H1 (cell line): ENCODE measurements at regions not wholly inside any gene's neighbourhood (a gene's known extent, or its start where the extent isn't known, plus 50 kb on each side); places are given as distances from the start of the nearest gene placed in this dataset.

Experiments
- CTCF ChIA-PET: fragments of 300-600 bp; sonication (Branson Sonifier 250); formaldehyde crosslinking; loops from one replicate; lab custom pipeline; 2021; ENCODE audit not compliant: partially characterized antibody; lab: Charles Lee
- POLR2A ChIA-PET: fragments of 300-600 bp; sonication (Branson Sonifier 250); formaldehyde crosslinking; loops from one replicate; lab custom pipeline; 2021; ENCODE audit warnings: inconsistent platforms; ENCODE audit not compliant: partially characterized antibody; lab: Charles Lee
- DNase-seq, 2 experiments: peaks; one replicate each; pipeline versions ENCODE4 v3.0.0 to v3.0.0-alpha.2; 2010 to 2022; ENCODE audit warnings: low spot score in 2 of 2, low read depth in 1 of 2, mixed read lengths in 1 of 2
- FAIRE-seq: peaks from 2 replicates; lab custom pipeline; 2011; peaks lifted over from hg19 to GRCh38; lab: Jason Lieb, UNC
- H2AFZ ChIP-seq: 2 replicates; pipeline ENCODE4 v1.8.1; 2012; ENCODE audit warnings: low read length, inconsistent platforms
- H2AK5ac ChIP-seq: 2 replicates; pipeline ENCODE4 v1.6.1; 2013; ENCODE audit warnings: low read depth, low read length
- H2BK120ac ChIP-seq: replicated peaks from 2 replicates; pipeline ENCODE3; 2013; ENCODE audit warnings: low read depth, low read length, inconsistent platforms
- H2BK12ac ChIP-seq: 2 replicates; pipeline ENCODE4 v1.6.1; 2013; ENCODE audit warnings: low read depth, low read length
- H2BK15ac ChIP-seq: 2 replicates; pipeline ENCODE4 v1.6.1; 2013; ENCODE audit warnings: low read length
- H2BK20ac ChIP-seq: 2 replicates; pipeline ENCODE4 v1.6.1; 2013; ENCODE audit warnings: low read length
- H2BK5ac ChIP-seq: 2 replicates; pipeline ENCODE4 v1.6.1; 2013; ENCODE audit warnings: low read depth, low read length
- H3K14ac ChIP-seq: 2 replicates; pipeline ENCODE4 v1.6.1; 2013; ENCODE audit warnings: inconsistent platforms; ENCODE audit not compliant: insufficient read length
- H3K18ac ChIP-seq: 2 replicates; pipeline ENCODE4 v1.6.1; 2013; ENCODE audit warnings: low read length; ENCODE audit errors: extremely low read depth
- H3K23ac ChIP-seq: 2 replicates; pipeline ENCODE4 v1.6.1; 2013; ENCODE audit warnings: inconsistent platforms; ENCODE audit not compliant: insufficient read length
- H3K23me2 ChIP-seq: 2 replicates; pipeline ENCODE4 v1.6.1; 2013; ENCODE audit warnings: low read depth, low read length
- H3K27ac ChIP-seq: 2 replicates; pipeline ENCODE4 v1.6.1; 2011; ENCODE audit warnings: low read depth, low read length, inconsistent platforms
- H3K27me3 ChIP-seq, 4 experiments: replicated peaks in 1 of 4; 1 replicate in 1 of 4; 2 replicates in 3 of 4; pipeline versions ENCODE4 v1.6.1 to v1.8.1; 2011 to 2013; ENCODE audit warnings: low read length in 3 of 4, mild to moderate bottlenecking in 3 of 4, inconsistent platforms in 2 of 4, mixed read lengths in 2 of 4, moderate library complexity in 1 of 4; ENCODE audit not compliant: control insufficient read depth in 3 of 4, insufficient read depth in 3 of 4; ENCODE audit errors: extremely low read depth in 1 of 4
- H3K36me3 ChIP-seq, 4 experiments: 2 replicates each; pipeline versions ENCODE4 v1.6.1 to v1.8.1; 2011 to 2013; ENCODE audit warnings: mild to moderate bottlenecking in 4 of 4, low read length in 3 of 4, moderate library complexity in 2 of 4, control low read depth in 1 of 4, inconsistent platforms in 1 of 4; ENCODE audit not compliant: insufficient read depth in 4 of 4, control insufficient read depth in 2 of 4
- H3K4ac ChIP-seq: replicated peaks from 2 replicates; pipeline ENCODE3; 2013; ENCODE audit warnings: low read length, low read depth, mixed read lengths, inconsistent platforms; ENCODE audit not compliant: insufficient read length
- H3K4me1 ChIP-seq, 4 experiments: replicated peaks in 1 of 4; 1 replicate in 1 of 4; 2 replicates in 3 of 4; pipeline versions ENCODE4 v1.6.1 to v1.8.1; 2011 to 2013; ENCODE audit warnings: low read length in 3 of 4, inconsistent platforms in 2 of 4, mixed read lengths in 1 of 4; ENCODE audit not compliant: insufficient read depth in 4 of 4, control insufficient read depth in 3 of 4
- H3K4me2 ChIP-seq, 2 experiments: 2 replicates each; pipeline versions ENCODE4 v1.6.1 to v1.8.1; 2011 to 2013; ENCODE audit warnings: low read depth in 2 of 2, low read length in 2 of 2, control low read depth in 1 of 2, inconsistent platforms in 1 of 2, mild to moderate bottlenecking in 1 of 2; ENCODE audit not compliant: insufficient read depth in 1 of 2
- H3K4me3 ChIP-seq, 4 experiments: fragments of 200-600, 300-600 bp in 1 of 4; sonication (generic), shearing (Covaris generic), sonication (Bioruptor Twin) in 1 of 4; 2 replicates each; pipeline versions ENCODE4 v1.5.1 to v1.8.1; 2011 to 2016; ENCODE audit warnings: low read length in 4 of 4, low read depth in 3 of 4, control low read depth in 2 of 4, inconsistent platforms in 2 of 4, mild to moderate bottlenecking in 2 of 4, mixed read lengths in 1 of 4, moderate library complexity in 1 of 4; ENCODE audit not compliant: insufficient read depth in 2 of 4; ENCODE audit errors: extremely low read depth in 1 of 4
- H3K56ac ChIP-seq: replicated peaks from 2 replicates; pipeline ENCODE3; 2013; ENCODE audit warnings: low read depth, mild to moderate bottlenecking, mixed read lengths, low read length, inconsistent platforms; ENCODE audit not compliant: insufficient read length
- H3K79me1 ChIP-seq: 2 replicates; pipeline ENCODE4 v1.6.1; 2013; ENCODE audit warnings: low read depth, low read length, control low read depth
- H3K79me2 ChIP-seq, 2 experiments: 2 replicates each; pipeline versions ENCODE4 v1.6.1 to v1.8.1; 2012 to 2013; ENCODE audit warnings: low read length in 2 of 2, mild to moderate bottlenecking in 2 of 2, inconsistent platforms in 1 of 2; ENCODE audit not compliant: insufficient read depth in 2 of 2, control insufficient read depth in 1 of 2
- H3K9ac ChIP-seq, 4 experiments: replicated peaks in 1 of 4; 1 replicate in 1 of 4; 2 replicates in 3 of 4; pipeline versions ENCODE4 v1.6.1 to v1.8.1; 2011 to 2013; ENCODE audit warnings: low read depth in 3 of 4, low read length in 3 of 4, control low read depth in 2 of 4, mild to moderate bottlenecking in 2 of 4, moderate library complexity in 2 of 4, inconsistent platforms in 1 of 4; ENCODE audit errors: extremely low read depth in 1 of 4
- H3K9me3 ChIP-seq, 2 experiments: 2 replicates each; pipeline versions ENCODE4 v1.6.1 to v1.8.1; 2012 to 2013; ENCODE audit warnings: mild to moderate bottlenecking in 2 of 2, moderate library complexity in 2 of 2, control low read depth in 1 of 2, inconsistent platforms in 1 of 2, low read depth in 1 of 2, low read length in 1 of 2, mixed read lengths in 1 of 2; ENCODE audit not compliant: insufficient read depth in 2 of 2
- H4K20me1 ChIP-seq, 2 experiments: replicated peaks in 1 of 2; 2 replicates each; pipeline versions ENCODE3 to v1.8.1; 2011 to 2013; ENCODE audit warnings: inconsistent platforms in 2 of 2, low read length in 2 of 2, mild to moderate bottlenecking in 1 of 2; ENCODE audit not compliant: insufficient read depth in 2 of 2, control insufficient read depth in 1 of 2
- H4K5ac ChIP-seq: 2 replicates; pipeline ENCODE4 v1.6.1; 2013; ENCODE audit warnings: low read length, low read depth, mixed read lengths, inconsistent platforms; ENCODE audit not compliant: insufficient read length
- H4K8ac ChIP-seq: 2 replicates; pipeline ENCODE4 v1.8.0; 2013; ENCODE audit warnings: mild to moderate bottlenecking, moderate library complexity, low read length, inconsistent platforms; ENCODE audit not compliant: insufficient read depth; ENCODE audit errors: extremely low read depth
- H4K91ac ChIP-seq: replicated peaks from 2 replicates; pipeline ENCODE3; 2013; ENCODE audit warnings: low read length, mixed read lengths, inconsistent platforms; ENCODE audit not compliant: insufficient read length
- GABPA ChIP-seq: IDR thresholded peaks from 2 replicates; pipeline ENCODE4 v1.6.1; 2011; ENCODE audit warnings: mild to moderate bottlenecking, low read length, moderate library complexity, borderline replicate concordance; ENCODE audit not compliant: insufficient read depth
- GTF2F1 ChIP-seq: IDR thresholded peaks from 2 replicates; pipeline ENCODE4 v1.6.1; 2012; ENCODE audit warnings: low read depth, low read length, improper control_type of control experiment, borderline replicate concordance
- KDM1A ChIP-seq: fragments of 200-600, 300-600 bp; sonication (generic); IDR thresholded peaks from 2 replicates; pipeline ENCODE4 v1.7.1; 2016; ENCODE audit warnings: mild to moderate bottlenecking, low read length, borderline replicate concordance
- KDM5A ChIP-seq: fragments of 200-600 bp; IDR thresholded peaks from 2 replicates; pipeline ENCODE4 v1.7.1; 2012; ENCODE audit warnings: mild to moderate bottlenecking, low read length, inconsistent platforms, mixed read lengths
- POLR2A ChIP-seq, 2 experiments: IDR thresholded peaks; 1 replicate in 1 of 2; 2 replicates in 1 of 2; pipeline ENCODE4 v1.6.1; 2011; ENCODE audit warnings: low read depth in 2 of 2, low read length in 2 of 2, mild to moderate bottlenecking in 2 of 2; ENCODE audit errors: control extremely low read depth in 1 of 2
- POLR2AphosphoS5 ChIP-seq: IDR thresholded peaks from 2 replicates; pipeline ENCODE4 v1.6.1; 2011; ENCODE audit warnings: low read depth, low read length
- RAD21 ChIP-seq, 2 experiments: IDR thresholded peaks in 1 of 2; conservative IDR thresholded peaks in 1 of 2; 2 replicates each; pipeline ENCODE4 v1.6.1; 2011; ENCODE audit warnings: low read depth in 2 of 2, low read length in 2 of 2, improper control_type of control experiment in 1 of 2, inconsistent platforms in 1 of 2, mild to moderate bottlenecking in 1 of 2, moderate library complexity in 1 of 2
- RFX5 ChIP-seq: IDR thresholded peaks from 2 replicates; pipeline ENCODE4 v1.6.1; 2011; ENCODE audit warnings: low read depth, low read length, improper control_type of control experiment, borderline replicate concordance
- TAF7 ChIP-seq: optimal IDR thresholded peaks from 2 replicates; pipeline ENCODE3; 2011; ENCODE audit warnings: low read depth, mild to moderate bottlenecking, inconsistent platforms, low read length, moderate library complexity, borderline replicate concordance
- TBP ChIP-seq: IDR thresholded peaks from 2 replicates; pipeline ENCODE4 v1.6.1; 2011; ENCODE audit warnings: low read depth, low read length, improper control_type of control experiment
- TEAD4 ChIP-seq: IDR thresholded peaks from 2 replicates; pipeline ENCODE4 v1.6.1; 2012; ENCODE audit warnings: low read depth, low read length, inconsistent platforms, mixed read lengths
- WGBS, 2 experiments: shearing (Covaris generic) in 1 of 2; methylation state at CpG; one replicate each; pipeline versions ENCODE4 v1.1.6 to v1.1.7; 2013 to 2015; ENCODE audit warnings: low lambda C conversion rate in 2 of 2, mixed read lengths in 2 of 2, inconsistent platforms in 1 of 2, low coverage in 1 of 2, missing lambda C conversion rate in 1 of 2; ENCODE audit not compliant: insufficient replicate concordance in 2 of 2, insufficient coverage in 1 of 2, insufficient read length in 1 of 2; ENCODE audit errors: extremely low coverage in 1 of 2, missing lambda C conversion rate in 1 of 2; 5-methylcytosine and 5-hydroxymethylcytosine counted together
- TF ChIP-seq, protein P1 (sequence below): IDR thresholded peaks from 2 replicates; pipeline ENCODE4 v1.6.1; 2012; ENCODE audit warnings: inconsistent platforms

DNA sequence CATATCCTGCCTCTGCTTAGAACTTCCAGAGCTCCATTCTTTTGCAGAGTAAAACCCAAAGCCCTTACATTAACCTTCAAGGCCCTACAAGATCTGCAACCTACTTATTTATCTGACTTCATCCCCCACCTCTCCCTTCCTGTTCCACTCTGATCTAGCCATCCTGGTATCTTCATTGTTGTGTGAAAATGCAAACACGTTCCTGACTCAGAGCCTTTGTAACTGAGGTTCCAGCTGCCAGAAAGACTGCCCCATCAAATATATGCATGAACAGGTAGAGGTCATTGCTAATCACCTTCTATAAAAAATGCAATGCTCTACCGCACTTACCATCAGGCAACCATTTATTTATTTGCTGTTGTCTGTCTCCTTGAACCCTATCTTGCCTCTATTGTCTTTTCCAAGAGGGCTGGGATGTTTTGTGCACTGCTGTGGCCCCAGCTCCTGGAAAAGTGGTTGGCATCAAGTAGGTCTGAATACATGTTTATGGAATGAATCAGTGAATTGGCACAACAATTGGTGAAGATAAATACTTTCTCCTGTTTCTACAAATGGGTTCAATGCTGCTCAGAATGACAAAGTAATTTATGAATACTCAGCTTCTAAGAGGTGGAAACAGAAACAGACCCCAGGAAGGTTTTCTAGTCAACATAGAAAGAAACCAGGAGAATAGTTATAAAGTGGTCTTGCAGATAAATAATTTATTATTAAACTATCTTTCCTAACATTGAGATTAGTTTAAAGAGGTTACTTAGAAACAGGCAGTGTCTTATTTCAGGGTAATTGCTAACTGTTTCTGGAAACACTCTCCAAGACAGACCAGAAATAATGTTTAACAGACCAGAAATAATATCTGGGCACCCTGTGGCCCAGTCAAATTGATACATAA, 230.6 kb upstream of the CD180 start:
- Histone ChIP-seq H3K36me3 (no peaks in the 10 kb centered on the region), H3K9me3 (no peaks in the 10 kb centered on the region), H3K23ac (no peak overlapping the region), H2BK120ac (no peak overlapping the region), H3K9ac (no peak overlapping the region), H3K79me1 (no peaks in the 10 kb centered on the region), H2BK12ac (no peak overlapping the region), H4K5ac (no peak overlapping the region), H2BK20ac (0 out of 2 replicates have a peak overlapping the region, but pooled peaks have one; percentile 50), H4K20me1 (no peaks in the 10 kb centered on the region), H2AFZ (no peak overlapping the region; the same call in 1 of the 2 replicates), H2BK15ac (no peak overlapping the region), H3K14ac (no peak overlapping the region), H3K4me2 (no peak overlapping the region), H3K4ac (no peak overlapping the region), H2BK5ac (no peak overlapping the region), H4K8ac (no peak overlapping the region), H2AK5ac (0 out of 2 replicates have a peak overlapping the region, but pooled peaks have one; percentile 14), H3K4me3 (no peak overlapping the region), H3K56ac (no peak overlapping the region), H3K27ac (no peak overlapping the region), H3K18ac (no peak overlapping the region), H3K23me2 (no peaks in the 10 kb centered on the region), H4K91ac (no peak overlapping the region), H3K4me1 (no peaks in the 10 kb centered on the region), H3K79me2 (no peaks in the 10 kb centered on the region), H3K27me3 (no peaks in the 10 kb centered on the region)
- ChIA-PET CTCF (no interaction called here), POLR2A (no interaction called here)
- WGBS, 2 experiments = 93% methylated on average over 2 of the region's 2 CpGs; no CpG with 5 or more reads in 1 of the 2 experiments
- DNase-seq (peak in 1 of 2 experiments; percentile 13), FAIRE-seq (no peak)
- no peak for TF ChIP-seq POLR2AphosphoS5
- TF ChIP-seq RFX5 = no peak
- no peak for TF ChIP-seq TAF7
- TF ChIP-seq KDM1A = no peak
- TF ChIP-seq TEAD4 = no peak
- TF ChIP-seq TBP = no peak
- no peak for TF ChIP-seq KDM5A
- TF ChIP-seq RAD21 (IDR thresholded peaks at IDR 0.05 in 1 of 2, conservative IDR thresholded peaks at IDR 0.05 in 1 of 2; ENCODE audit: low read depth in 2 of 2, low read length in 2 of 2) = no peak
- TF ChIP-seq, protein P1, sequence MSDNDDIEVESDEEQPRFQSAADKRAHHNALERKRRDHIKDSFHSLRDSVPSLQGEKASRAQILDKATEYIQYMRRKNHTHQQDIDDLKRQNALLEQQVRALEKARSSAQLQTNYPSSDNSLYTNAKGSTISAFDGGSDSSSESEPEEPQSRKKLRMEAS = no peak
- no peak for TF ChIP-seq GTF2F1
- no peak for TF ChIP-seq POLR2A (IDR thresholded peaks at IDR 0.05; ENCODE audit: control extremely low read depth in 1 of 2, low read depth in 2 of 2, low read length in 2 of 2)
- no peak for TF ChIP-seq GABPA
